ENCODE measurements at regions not wholly inside any gene's neighbourhood (a gene's known extent, or its start where the extent isn't known, plus 50 kb on each side); places are given as distances from the start of the nearest gene placed in this dataset.

DNA sequence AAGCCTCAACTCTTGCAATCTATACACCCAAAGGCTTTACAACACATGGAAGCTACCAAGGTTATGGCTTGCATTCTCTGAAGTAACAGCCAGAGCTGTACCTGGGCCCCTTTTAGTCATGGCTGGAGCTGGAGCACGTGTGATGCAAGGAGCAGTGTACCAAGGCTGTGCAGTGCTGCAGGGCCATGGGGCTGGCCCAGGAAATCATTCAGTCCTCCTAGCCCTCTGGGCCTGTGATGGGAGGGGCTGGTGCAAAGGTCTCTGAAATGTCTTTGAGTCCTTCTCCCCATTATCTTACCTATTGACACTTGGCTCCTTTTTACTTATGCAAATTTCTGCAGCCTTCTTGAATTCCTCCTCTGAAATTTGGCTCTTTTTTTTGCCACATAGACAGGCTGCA lies 500.1 kb upstream of the FAM47C start:
- TF ChIP-seq CTCF (IDR thresholded peaks at IDR 0.05): no peak
- TF ChIP-seq EZH2 (IDR thresholded peaks at IDR 0.05): no peak
- no peak for TF ChIP-seq EZH2phosphoT487 (IDR thresholded peaks at IDR 0.05)

Data from neural progenitor cell (in vitro differentiated cells).